Vagina (tissue), 2 donors: ENCODE measurements at regions not wholly inside any gene's neighbourhood (a gene's known extent, or its start where the extent isn't known, plus 50 kb on each side); places are given as distances from the start of the nearest gene placed in this dataset.

ENCODE experiments used
- CTCF ChIP-seq, 3 experiments: fragments of 450-650 bp in 2 of 3; fragments of 200-600 bp in 1 of 3; sonication (generic) in 1 of 3; IDR thresholded peaks; one replicate each; pipeline ENCODE4 v1.5.1; 2017 to 2019; ENCODE audit warnings: antibody characterized with exemption in 3 of 3, mild to moderate bottlenecking in 2 of 3, moderate library complexity in 2 of 3
- POLR2A ChIP-seq, 2 donors: fragments of 450-650 bp; IDR thresholded peaks; one replicate each; pipeline ENCODE4 v1.6.1; 2017; ENCODE audit warnings: antibody characterized with exemption in 2 of 2, mild to moderate bottlenecking in 2 of 2, moderate library complexity in 2 of 2
- POLR2AphosphoS5 ChIP-seq, 2 donors: sonication (generic); formaldehyde crosslinking; IDR thresholded peaks; one replicate each; pipeline ENCODE4 v1.9.0; 2017; ENCODE audit warnings: antibody characterized with exemption in 2 of 2, mild to moderate bottlenecking in 2 of 2, low read depth in 1 of 2; ENCODE audit not compliant: insufficient read depth in 1 of 2

DNA sequence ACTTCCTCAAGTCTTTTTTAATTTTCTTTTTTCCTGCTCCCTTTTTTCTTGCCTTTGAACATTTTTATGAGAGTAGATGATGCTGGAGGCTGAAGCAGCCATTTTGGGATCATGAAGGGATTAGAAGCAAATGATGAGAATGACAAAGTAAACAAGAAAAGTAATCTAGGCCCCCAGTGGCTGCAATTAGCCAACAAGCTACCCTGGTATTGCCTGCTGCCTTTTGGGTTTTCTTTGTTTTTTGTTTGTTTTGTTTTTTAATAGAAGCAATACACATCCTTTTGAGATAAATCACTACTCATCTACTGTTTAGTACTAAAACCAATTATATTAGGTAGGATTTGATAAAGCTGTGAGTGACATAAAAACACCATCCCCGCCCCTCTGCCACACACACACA lies 280.7 kb upstream of the ADGRL2 start:
- TF ChIP-seq CTCF (IDR thresholded peaks at IDR 0.05) (no peak), POLR2A (IDR thresholded peaks at IDR 0.05) (no peak), POLR2AphosphoS5 (IDR thresholded peaks at IDR 0.05; ENCODE audit: insufficient read depth in 1 of 2, low read depth in 1 of 2) (no peak)
